ENCODE measurements at regions not wholly inside any gene's neighbourhood (a gene's known extent, or its start where the extent isn't known, plus 50 kb on each side); places are given as distances from the start of the nearest gene placed in this dataset.

GRCh38 chr4:131499141-131499873 lies 1649.8 kb upstream of the PCDH10 start:
- TF ChIP-seq CTCF (conservative IDR thresholded peaks at IDR 0.05; ENCODE audit: low read depth, low read length) (no peak), EZH2 (IDR thresholded peaks at IDR 0.05; ENCODE audit: borderline replicate concordance, low read depth, low read length, poor library complexity, severe bottlenecking) (no peak)

All from A673 (cell line).